Esophagus muscularis mucosa (tissue), 4 donors: ENCODE measurements at regions not wholly inside any gene's neighbourhood (a gene's known extent, or its start where the extent isn't known, plus 50 kb on each side); places are given as distances from the start of the nearest gene placed in this dataset.
"Not testable (repeated sequence)": the region's sequence is repeated elsewhere in the genome, so short reads cannot be mapped to it uniquely, and the experiment has no call there.

ENCODE experiments used
- DNase-seq: peaks from one replicate; pipeline ENCODE4 v3.0.0-alpha.2; 2017; ENCODE audit errors: extremely low spot score
- H3K27ac ChIP-seq, 4 donors: fragments of 200-600 bp; sonication (generic); replicated peaks in 1 of 4; 1 replicate in 3 of 4; 2 replicates in 1 of 4; pipeline ENCODE4 v1.5.1; 2016 to 2019; ENCODE audit warnings: mild to moderate bottlenecking in 1 of 4
- H3K27me3 ChIP-seq, 4 donors: fragments of 200-600 bp; sonication (generic); one replicate each; pipeline versions ENCODE4 v1.5.1 to v1.6.0; 2016 to 2019
- H3K36me3 ChIP-seq, 4 donors: fragments of 200-600 bp; sonication (generic); one replicate each; pipeline ENCODE4 v1.5.1; 2016 to 2019
- H3K4me1 ChIP-seq, 4 donors: fragments of 200-600 bp; sonication (generic); one replicate each; pipeline ENCODE4 v1.5.1; 2016 to 2019
- H3K4me3 ChIP-seq, 4 donors: fragments of 200-600 bp; sonication (generic); 1 replicate in 2 of 4; 2 replicates in 2 of 4; pipeline ENCODE4 v1.5.1; 2016 to 2019; ENCODE audit warnings: mild to moderate bottlenecking in 4 of 4, moderate library complexity in 1 of 4
- H3K9me3 ChIP-seq, 4 donors: fragments of 200-600 bp; sonication (generic); 1 replicate in 3 of 4; 2 replicates in 1 of 4; pipeline ENCODE4 v1.5.1; 2016 to 2019
- POLR2AphosphoS5 ChIP-seq, 2 donors: sonication (generic); formaldehyde crosslinking; IDR thresholded peaks; one replicate each; pipeline ENCODE4 v1.6.1; 2017; ENCODE audit warnings: antibody characterized with exemption in 2 of 2
- WGBS: methylation state at CpG from one replicate; pipeline ENCODE4 v1.1.5; 2018; 5-methylcytosine and 5-hydroxymethylcytosine counted together
- intact Hi-C: fragments of 100-400 bp; cut with DNase I; formaldehyde crosslinking; loops from one replicate; pipeline ENCODE4 v1.15.1; 2023
- small RNA-seq, 3 donors: library from RNA; depleted of rRNA; stranded (forward); fragments of <200 nt; gene quantifications; one replicate each; pipeline ENCODE3, GENCODE V24; 2016

DNA sequence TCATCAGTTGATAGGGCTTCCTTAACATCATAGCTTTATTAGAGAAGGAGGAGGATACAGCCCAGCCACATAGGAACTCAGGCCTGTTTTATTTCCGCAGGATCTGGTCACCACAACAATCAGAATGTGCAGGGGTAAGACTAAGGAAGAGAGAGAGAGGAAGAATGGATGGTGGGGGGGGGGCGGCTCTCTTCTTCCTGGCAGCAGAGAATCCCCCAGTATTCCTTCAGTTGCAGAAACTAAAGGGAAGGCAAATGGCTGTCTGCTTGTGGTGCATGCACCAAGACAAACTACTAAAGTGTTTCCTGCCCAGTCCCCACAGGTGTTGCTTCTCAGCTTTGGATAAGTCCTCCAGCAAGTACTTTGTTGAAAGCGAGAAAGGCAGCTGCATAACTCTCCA lies 96.4 kb upstream of the NBPF19 start:
- not testable (repeated sequence) for DNase-seq

GRCh38 chr1:149390173-149390926 lies 84.5 kb upstream of the NBPF19 start:
- H3K9me3 ChIP-seq, H3K27me3 ChIP-seq, H3K4me1 ChIP-seq, DNase-seq, intact Hi-C loops, H3K36me3 ChIP-seq: not testable (repeated sequence)
- TF ChIP-seq POLR2AphosphoS5 (IDR thresholded peaks at IDR 0.05): peak; percentile 75 to 76
- WGBS: 0% methylated on average over 8 of the region's 69 CpGs
- H3K4me3 ChIP-seq: peak overlapping the region; percentile 44 to 66 (median 56)
- H3K27ac ChIP-seq: peak overlapping the region; percentile 68 to 81 (median 76)

More for the DNA sequence above, 96.4 kb upstream of the NBPF19 start:
- H3K4me1 ChIP-seq, intact Hi-C loops, H3K36me3 ChIP-seq, H3K27me3 ChIP-seq, H3K9me3 ChIP-seq, H3K27ac ChIP-seq, H3K4me3 ChIP-seq: not testable (repeated sequence)
- 65% methylated on average over 2 of the region's 3 CpGs for WGBS

DNA sequence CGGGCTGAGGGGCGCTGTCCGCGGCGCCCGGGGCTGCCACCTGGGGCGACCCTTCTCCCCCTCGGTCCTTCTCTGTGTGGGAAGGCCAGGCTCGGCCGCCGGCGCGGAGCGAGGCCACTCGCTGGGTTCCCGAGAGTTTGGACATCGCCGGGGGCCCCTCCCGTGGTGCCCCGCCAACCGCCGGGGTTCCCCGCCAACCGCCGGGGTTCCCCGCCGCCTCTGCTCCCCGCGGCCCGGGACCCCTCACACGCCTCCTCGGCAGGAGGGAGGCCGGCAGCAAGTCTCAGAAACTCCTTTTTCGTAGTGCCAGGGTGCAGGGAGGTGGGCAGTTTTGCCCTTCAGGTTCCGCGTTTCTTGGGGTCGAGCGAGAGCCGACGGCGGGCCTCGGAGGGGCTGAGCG lies 83.9 kb upstream of the NBPF19 start:
- H3K4me1 ChIP-seq, H3K36me3 ChIP-seq, H3K27me3 ChIP-seq, DNase-seq, H3K9me3 ChIP-seq, intact Hi-C loops: not testable (repeated sequence)
- Histone ChIP-seq H3K4me3 (peak overlapping the region; percentile 44 to 66 (median 56)), H3K27ac (peak overlapping the region; percentile 68 to 81 (median 76))
- no CpG with 5 or more reads among the region's 43 CpGs for WGBS

- DNase-seq, H3K4me3 ChIP-seq, H3K9me3 ChIP-seq, intact Hi-C loops, H3K27me3 ChIP-seq, H3K27ac ChIP-seq, H3K36me3 ChIP-seq: not testable (repeated sequence)
- 91% methylated on average over 2 of the region's 2 CpGs for WGBS
- H3K4me1 ChIP-seq: peaks cover 0 to 16% (median 0%) of the 10 kb centered on the region in 4 donors
Measured at GRCh38 chr1:149395802-149396201, 79.0 kb upstream of the NBPF19 start.

DNA sequence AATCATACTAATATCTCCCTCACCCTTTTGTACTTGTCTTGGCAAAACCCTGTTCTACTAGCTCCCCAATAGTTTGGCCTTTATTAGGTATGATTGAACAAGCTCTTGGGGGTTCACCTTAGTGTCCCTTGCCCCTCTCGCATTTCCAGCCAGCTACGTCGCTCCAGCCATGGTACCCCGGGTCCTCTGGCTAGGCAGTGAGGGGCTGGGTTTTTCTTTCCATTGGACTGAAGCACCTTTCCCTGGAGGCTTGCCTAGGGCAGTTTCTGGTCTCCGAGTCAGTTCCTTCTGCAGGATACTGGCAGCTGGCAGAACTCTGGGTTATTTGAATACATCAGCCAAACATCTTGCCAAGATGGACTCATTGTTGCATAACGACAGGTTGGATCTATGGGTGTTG lies 76.3 kb upstream of the NBPF19 start:
- WGBS: 61% methylated on average over 2 of the region's 6 CpGs
- DNase-seq, H3K27ac ChIP-seq, H3K36me3 ChIP-seq, intact Hi-C loops, H3K27me3 ChIP-seq, H3K4me3 ChIP-seq, H3K9me3 ChIP-seq: not testable (repeated sequence)
- H3K4me1 ChIP-seq: peaks cover 0 to 17% (median 0%) of the 10 kb centered on the region in 4 donors

GRCh38 chr1:149408404-149408803 lies 66.4 kb upstream of the NBPF19 start:
- H3K9me3 ChIP-seq, intact Hi-C loops, H3K4me1 ChIP-seq, H3K36me3 ChIP-seq, H3K4me3 ChIP-seq, H3K27ac ChIP-seq, DNase-seq, H3K27me3 ChIP-seq: not testable (repeated sequence)

DNA sequence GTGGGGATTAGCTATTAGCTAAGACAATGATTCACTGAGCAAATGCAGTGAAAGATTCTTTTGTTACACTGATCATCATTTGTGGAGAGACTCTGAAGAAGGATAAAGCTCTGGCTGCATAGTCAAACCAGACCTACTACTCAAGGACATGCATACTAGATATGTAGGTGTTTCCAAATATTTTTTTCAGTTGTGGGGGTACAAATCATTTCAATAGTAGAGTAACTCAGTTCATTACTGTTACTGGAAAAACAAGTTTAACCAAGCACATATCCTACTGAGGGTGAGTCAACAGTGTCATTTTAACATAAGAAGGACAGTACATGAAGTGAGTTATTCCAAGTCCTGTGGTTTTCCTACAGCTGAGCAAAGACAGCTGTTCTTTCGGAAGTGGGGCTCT lies 59.5 kb upstream of the NBPF19 start:
- H3K9me3 ChIP-seq, H3K4me3 ChIP-seq, DNase-seq, H3K4me1 ChIP-seq, H3K27ac ChIP-seq, H3K27me3 ChIP-seq, H3K36me3 ChIP-seq, intact Hi-C loops: not testable (repeated sequence)
- no CpG with 5 or more reads among the region's 1 CpG for WGBS

GRCh38 chr1:149418782-149419181 lies 56.1 kb upstream of the NBPF19 start:
- H3K4me1 ChIP-seq, H3K36me3 ChIP-seq, H3K9me3 ChIP-seq, DNase-seq, intact Hi-C loops, H3K27me3 ChIP-seq, H3K4me3 ChIP-seq, H3K27ac ChIP-seq: not testable (repeated sequence)
- 94% methylated on average over 3 of the region's 3 CpGs for WGBS

DNA sequence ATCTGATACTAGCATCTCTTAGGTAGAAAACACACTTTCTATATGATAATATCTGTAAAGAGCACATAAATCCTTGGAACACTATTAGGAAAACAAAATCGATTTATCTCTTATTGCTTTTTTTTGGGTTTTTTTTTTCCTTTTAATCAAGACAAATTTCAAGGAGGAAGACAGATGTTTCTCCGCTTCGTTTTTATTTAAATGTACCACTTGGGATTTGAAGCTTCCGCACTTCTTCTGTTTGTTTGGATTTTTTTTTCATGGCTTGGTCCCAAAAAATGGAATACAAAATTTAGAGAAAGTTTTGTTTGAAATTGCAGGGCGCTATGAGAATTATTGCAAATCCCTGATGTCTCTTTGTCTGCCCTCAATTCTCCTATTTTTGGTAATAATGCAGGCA lies 51.7 kb upstream of the NBPF19 start:
- H3K4me1 ChIP-seq, DNase-seq, H3K4me3 ChIP-seq, H3K9me3 ChIP-seq, intact Hi-C loops, H3K36me3 ChIP-seq, H3K27me3 ChIP-seq, H3K27ac ChIP-seq: not testable (repeated sequence)
- WGBS: 56% methylated on average over 5 of the region's 5 CpGs

Small RNAs in the stretch of these regions (small RNA-seq; reads per million reads assigned to genes)
- gene RF00100: 82.0 to 249 (median 82.5) reads per million in 3 donors
- gene RNU1-59P: 0 to 0.33 (median 0) reads per million in 3 donors
